Keratinocyte (primary cell): ENCODE measurements at regions not wholly inside any gene's neighbourhood (a gene's known extent, or its start where the extent isn't known, plus 50 kb on each side); places are given as distances from the start of the nearest gene placed in this dataset.
"Not testable (repeated sequence)": the region's sequence is repeated elsewhere in the genome, so short reads cannot be mapped to it uniquely, and the experiment has no call there.

Experiments used
- EZH2 ChIP-seq: IDR thresholded peaks from one replicate; pipeline ENCODE4 v1.6.1; 2012; ENCODE audit warnings: inconsistent platforms, mild to moderate bottlenecking, low read length, moderate library complexity
- TF ChIP-seq, protein P1 (sequence below), 3 experiments: IDR thresholded peaks in 1 of 3; conservative IDR thresholded peaks in 1 of 3; optimal IDR thresholded peaks in 1 of 3; 2 replicates in 2 of 3; 3 replicates in 1 of 3; pipeline versions ENCODE3 to v1.5.1; 2011; ENCODE audit warnings: low read length in 3 of 3, mild to moderate bottlenecking in 3 of 3, moderate library complexity in 2 of 3, control low read depth in 1 of 3, inconsistent platforms in 1 of 3; ENCODE audit not compliant: insufficient read depth in 2 of 3; ENCODE audit errors: extremely low read depth in 1 of 3

DNA sequence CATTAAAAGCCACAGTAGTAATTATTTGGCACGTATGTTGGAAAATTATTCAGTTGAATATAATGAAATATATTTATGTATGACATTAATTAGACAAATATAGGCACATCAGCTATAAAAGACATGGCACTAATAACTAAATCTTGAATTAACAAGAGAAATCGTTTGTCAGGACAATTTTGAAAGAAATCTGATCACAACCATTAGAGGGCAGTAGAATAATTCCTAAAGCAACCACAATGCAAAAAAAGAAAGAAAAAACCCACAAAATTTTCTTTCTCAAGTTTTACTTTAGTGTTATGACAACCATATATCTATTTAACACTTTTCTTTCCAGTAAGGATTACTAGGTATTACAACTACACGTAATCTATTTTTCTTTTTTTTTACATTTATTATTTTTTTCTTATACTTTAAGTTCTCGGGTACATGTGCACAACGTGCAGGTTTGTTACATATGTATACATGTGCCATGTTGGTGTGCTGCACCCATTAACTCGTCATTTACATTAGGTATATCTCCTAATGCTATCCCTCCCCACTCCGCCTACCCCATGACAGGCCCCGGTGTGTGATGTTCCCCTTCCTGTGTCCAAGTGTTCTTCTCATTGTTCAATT is 126.8 kb upstream of the STK17B start:
- TF ChIP-seq, protein P1, sequence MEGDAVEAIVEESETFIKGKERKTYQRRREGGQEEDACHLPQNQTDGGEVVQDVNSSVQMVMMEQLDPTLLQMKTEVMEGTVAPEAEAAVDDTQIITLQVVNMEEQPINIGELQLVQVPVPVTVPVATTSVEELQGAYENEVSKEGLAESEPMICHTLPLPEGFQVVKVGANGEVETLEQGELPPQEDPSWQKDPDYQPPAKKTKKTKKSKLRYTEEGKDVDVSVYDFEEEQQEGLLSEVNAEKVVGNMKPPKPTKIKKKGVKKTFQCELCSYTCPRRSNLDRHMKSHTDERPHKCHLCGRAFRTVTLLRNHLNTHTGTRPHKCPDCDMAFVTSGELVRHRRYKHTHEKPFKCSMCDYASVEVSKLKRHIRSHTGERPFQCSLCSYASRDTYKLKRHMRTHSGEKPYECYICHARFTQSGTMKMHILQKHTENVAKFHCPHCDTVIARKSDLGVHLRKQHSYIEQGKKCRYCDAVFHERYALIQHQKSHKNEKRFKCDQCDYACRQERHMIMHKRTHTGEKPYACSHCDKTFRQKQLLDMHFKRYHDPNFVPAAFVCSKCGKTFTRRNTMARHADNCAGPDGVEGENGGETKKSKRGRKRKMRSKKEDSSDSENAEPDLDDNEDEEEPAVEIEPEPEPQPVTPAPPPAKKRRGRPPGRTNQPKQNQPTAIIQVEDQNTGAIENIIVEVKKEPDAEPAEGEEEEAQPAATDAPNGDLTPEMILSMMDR (optimal IDR thresholded peaks at IDR 0.05 in 1 of 3, IDR thresholded peaks at IDR 0.05 in 1 of 3, conservative IDR thresholded peaks at IDR 0.05 in 1 of 3; ENCODE audit: extremely low read depth in 1 of 3, insufficient read depth in 2 of 3, low read length in 3 of 3): peak in 2 of 3 experiments; percentile 20 to 21
- TF ChIP-seq EZH2: not testable (repeated sequence)
